Muscle of leg (tissue), 3 donors: ENCODE measurements at regions not wholly inside any gene's neighbourhood (a gene's known extent, or its start where the extent isn't known, plus 50 kb on each side); places are given as distances from the start of the nearest gene placed in this dataset.

Experiments used
- DNase-seq: peaks from one replicate; pipeline ENCODE4 v3.0.0; 2013
- H3K27ac ChIP-seq: one replicate; pipeline ENCODE4 v1.5.1; 2013; ENCODE audit warnings: mild to moderate bottlenecking, low read length, control low read depth
- H3K27me3 ChIP-seq: one replicate; pipeline ENCODE4 v1.6.1; 2013; ENCODE audit warnings: low read length; ENCODE audit not compliant: control insufficient read depth, insufficient read depth
- H3K36me3 ChIP-seq: one replicate; pipeline ENCODE4 v1.6.1; 2013; ENCODE audit warnings: low read length; ENCODE audit not compliant: control insufficient read depth, insufficient read depth
- H3K4me1 ChIP-seq: one replicate; pipeline ENCODE4 v1.6.1; 2013; ENCODE audit warnings: low read length; ENCODE audit not compliant: control insufficient read depth, insufficient read depth
- H3K4me3 ChIP-seq: one replicate; pipeline ENCODE4 v1.5.1; 2013; ENCODE audit warnings: low read length, control low read depth
- H3K9me3 ChIP-seq: replicated peaks from 2 replicates; pipeline ENCODE4 v1.6.1; 2013; ENCODE audit warnings: low read depth, low read length; ENCODE audit not compliant: control insufficient read depth
- WGBS: methylation state at CpG from one replicate; pipeline ENCODE4 v1.1.5; 2013; ENCODE audit warnings: missing lambda C conversion rate; ENCODE audit not compliant: insufficient coverage; 5-methylcytosine and 5-hydroxymethylcytosine counted together

DNA sequence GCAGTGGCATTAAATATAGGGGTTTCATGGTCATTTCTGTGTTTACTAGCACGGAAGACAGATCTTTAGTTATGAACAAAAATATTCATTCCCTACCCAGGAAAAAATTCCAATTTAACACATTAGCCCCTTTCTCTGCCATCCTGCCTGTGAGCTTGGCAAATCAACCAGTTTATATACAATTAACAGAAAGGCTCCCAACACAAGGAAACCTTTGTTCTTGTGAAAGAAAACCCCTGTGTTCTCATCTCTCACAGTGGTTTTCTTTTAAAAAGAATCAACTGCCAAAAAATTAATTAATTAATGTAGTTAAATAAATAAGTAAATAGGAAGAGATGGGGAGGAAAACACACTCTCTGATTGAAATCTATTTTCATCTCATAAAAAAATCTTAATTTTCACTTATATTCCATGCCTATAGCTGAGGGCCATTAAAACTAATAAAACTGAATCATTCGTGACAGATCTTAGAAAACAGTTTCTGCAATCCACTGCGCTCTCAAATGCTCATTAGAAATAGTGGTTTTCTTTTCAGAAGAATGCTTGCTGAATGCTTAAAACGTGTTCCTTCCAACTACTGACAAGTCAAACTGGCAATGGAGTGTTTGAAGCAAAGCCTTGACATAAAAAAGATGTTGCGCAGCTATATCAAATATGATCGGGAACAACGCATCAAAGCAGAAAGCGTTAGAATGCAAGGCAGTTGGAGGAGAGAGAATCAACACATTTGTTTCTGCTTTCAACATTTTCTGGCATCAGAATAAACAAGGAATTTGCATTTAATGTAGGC, 387.7 kb downstream of the TLR4 start:
- H3K27ac ChIP-seq: no peak overlapping the region
- H3K4me1 ChIP-seq: no peaks in the 10 kb centered on the region
- H3K36me3 ChIP-seq: no peaks in the 10 kb centered on the region
- H3K27me3 ChIP-seq: no peaks in the 10 kb centered on the region
- 95% methylated on average over 4 of the region's 8 CpGs for WGBS
- no peaks in the 10 kb centered on the region for H3K9me3 ChIP-seq
- no peak for DNase-seq
- no peak overlapping the region for H3K4me3 ChIP-seq

DNA sequence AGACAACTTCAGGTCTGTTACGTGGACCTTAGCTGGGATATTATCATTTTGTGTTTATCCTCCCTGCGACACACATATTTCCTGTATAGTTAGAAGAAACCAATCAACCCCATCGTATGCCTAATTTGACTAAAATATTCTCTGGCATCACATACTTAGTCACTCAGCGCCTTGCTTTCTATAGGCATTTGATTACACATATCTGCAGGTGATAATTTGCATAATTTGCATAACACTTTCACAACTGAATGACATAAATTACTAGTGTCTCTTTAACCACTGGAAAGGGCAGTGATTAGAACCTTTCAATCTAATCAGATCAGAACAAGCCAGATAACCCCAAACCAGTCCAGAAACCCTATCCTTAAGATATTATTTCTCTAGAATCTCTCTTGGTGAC, 390.2 kb downstream of the TLR4 start:
- Histone ChIP-seq H3K4me3 (no peak overlapping the region), H3K27ac (no peak overlapping the region), H3K4me1 (no peaks in the 10 kb centered on the region), H3K27me3 (no peaks in the 10 kb centered on the region), H3K36me3 (no peaks in the 10 kb centered on the region), H3K9me3 (no peaks in the 10 kb centered on the region)
- no peak for DNase-seq
- 92% methylated on average over 2 of the region's 4 CpGs for WGBS

DNA sequence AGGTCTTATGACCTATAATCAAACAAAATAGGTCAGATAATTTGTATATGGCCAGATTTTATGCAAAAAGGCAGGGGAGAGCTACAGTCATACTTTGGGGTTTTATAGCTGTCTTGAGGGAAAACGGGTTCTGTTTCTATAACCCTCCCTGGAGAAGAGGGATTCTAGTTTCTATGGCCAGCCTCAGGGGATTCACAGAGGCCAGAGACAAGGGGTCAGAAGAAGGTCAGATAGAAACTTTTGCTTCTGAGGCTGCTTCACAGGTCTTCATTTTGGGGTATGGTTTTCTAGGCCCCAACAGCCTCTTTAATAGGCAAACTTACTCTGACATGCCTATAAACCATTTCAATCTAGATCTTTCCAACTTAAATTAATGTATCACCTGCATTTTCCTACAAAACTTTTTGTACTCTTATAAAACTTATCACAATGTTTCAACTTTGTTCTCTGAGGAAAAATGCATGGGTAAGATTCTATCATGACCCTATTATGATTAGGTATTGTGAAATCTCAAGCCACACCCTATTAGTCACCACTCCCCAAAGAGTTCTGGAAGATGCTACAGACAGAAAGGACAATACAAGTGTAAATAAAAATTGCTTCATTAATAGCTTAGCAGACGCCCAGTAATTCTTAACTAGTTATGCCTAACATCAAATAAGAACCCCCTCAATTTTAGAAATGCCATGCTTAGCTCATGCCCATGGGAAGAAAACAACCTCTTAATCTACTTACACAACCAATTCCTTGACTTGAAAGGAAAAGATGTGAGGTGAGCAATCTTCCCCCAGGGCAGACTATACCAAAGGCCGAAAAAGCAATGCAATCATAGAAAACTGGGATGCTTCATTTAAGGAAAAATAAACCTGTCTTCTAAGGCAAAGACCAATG, 396.6 kb downstream of the TLR4 start:
- no peak for DNase-seq

DNA sequence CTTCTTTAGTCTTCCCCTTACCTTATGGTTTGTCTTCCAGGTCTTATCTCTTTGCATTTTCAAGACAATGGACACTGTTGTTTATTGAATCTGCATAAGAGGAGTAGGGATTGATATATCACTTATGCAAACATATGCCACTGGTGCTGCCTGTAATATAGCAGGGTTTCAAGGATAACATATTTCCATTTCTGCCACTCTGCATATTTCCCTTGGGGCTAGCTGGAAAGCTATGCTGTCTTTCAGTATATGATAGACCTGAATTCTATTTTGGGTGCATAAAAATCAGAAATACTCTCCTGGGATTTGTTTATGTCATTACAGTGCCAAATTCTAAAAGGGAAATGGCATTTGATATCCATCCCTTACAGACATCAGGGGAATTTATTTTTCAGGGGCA, 400.2 kb downstream of the TLR4 start:
- Histone ChIP-seq H3K36me3 (no peaks in the 10 kb centered on the region), H3K4me1 (no peaks in the 10 kb centered on the region)

More for the DNA sequence above, 396.6 kb downstream of the TLR4 start:
- WGBS: 50% methylated on average over 1 of the region's 3 CpGs
- Histone ChIP-seq H3K27me3 (no peaks in the 10 kb centered on the region), H3K27ac (no peak overlapping the region), H3K4me3 (no peak overlapping the region), H3K4me1 (no peaks in the 10 kb centered on the region), H3K36me3 (no peaks in the 10 kb centered on the region), H3K9me3 (no peaks in the 10 kb centered on the region)

DNA sequence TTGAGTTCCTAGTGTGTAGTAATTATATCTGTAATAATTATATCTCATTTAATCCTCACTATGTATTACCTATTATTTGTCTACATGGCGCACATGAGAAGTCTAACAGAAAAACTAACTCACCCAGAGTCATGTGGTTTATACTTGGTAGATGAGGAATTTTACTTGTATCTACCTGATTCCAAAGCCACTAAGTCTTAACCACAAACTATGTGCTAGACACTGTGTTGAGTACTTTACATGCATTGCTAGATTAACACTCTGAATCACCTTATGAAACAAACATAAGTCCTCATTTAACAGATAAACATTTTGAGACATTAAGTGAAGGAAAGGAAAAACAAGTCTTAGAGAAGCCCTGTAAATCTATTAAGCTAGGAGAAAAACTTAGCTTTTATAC, 404.8 kb downstream of the TLR4 start:
- no CpG with 5 or more reads among the region's 1 CpG for WGBS
- Histone ChIP-seq H3K27ac (no peak overlapping the region), H3K27me3 (no peaks in the 10 kb centered on the region), H3K36me3 (no peaks in the 10 kb centered on the region), H3K4me3 (no peak overlapping the region), H3K9me3 (no peaks in the 10 kb centered on the region), H3K4me1 (no peaks in the 10 kb centered on the region)
- no peak for DNase-seq

More for the DNA sequence above, 400.2 kb downstream of the TLR4 start:
- Histone ChIP-seq H3K27me3 (no peaks in the 10 kb centered on the region), H3K4me3 (no peak overlapping the region), H3K27ac (no peak overlapping the region), H3K9me3 (no peaks in the 10 kb centered on the region)
- no peak for DNase-seq

DNA sequence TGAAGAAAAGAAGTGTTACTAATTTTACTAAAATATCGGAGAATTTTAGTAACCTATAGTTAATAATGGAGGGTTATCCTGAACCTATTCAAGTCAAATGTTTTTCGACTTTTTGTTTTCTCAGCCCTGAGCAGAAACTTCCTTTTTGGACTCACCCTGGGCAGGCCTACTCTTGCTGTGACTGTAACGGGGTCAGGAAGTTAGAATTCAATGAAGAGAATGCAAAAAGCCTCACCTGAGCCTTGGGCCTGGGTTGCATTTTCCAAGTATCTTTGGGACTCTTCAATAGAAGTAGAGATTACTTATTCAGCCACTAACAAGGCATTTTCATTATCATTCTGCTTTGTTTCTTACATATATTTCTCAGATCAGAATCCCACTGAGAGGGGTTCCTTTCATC, 405.3 kb downstream of the TLR4 start:
- Histone ChIP-seq H3K27ac (no peak overlapping the region), H3K36me3 (no peaks in the 10 kb centered on the region), H3K27me3 (no peaks in the 10 kb centered on the region), H3K4me3 (no peak overlapping the region), H3K9me3 (no peaks in the 10 kb centered on the region), H3K4me1 (no peaks in the 10 kb centered on the region)
- WGBS: no CpG with 5 or more reads among the region's 3 CpGs
- no peak for DNase-seq

DNA sequence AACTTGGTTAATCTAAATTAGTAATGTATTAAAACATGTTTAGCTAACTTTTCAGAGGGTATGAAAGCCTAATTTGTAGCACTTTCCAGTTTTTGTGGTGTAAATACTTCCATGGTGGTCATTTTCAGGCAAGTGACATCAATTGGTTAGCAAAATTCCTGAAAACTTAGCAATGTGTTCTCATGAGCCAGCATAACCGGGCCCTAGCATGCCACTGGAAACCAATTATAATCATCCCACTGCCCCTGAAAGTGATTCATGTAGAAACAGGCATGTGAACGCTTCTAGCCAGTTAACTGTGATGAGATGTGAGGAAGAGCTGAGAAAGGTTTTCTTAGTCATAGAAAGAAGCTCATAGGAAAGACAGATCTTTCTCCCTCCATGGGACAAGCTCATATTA, 417.2 kb downstream of the TLR4 start:
- Histone ChIP-seq H3K36me3 (no peaks in the 10 kb centered on the region), H3K9me3 (no peaks in the 10 kb centered on the region), H3K4me1 (no peaks in the 10 kb centered on the region), H3K4me3 (no peak overlapping the region), H3K27ac (no peak overlapping the region), H3K27me3 (no peaks in the 10 kb centered on the region)
- DNase-seq: no peak
- WGBS: no CpG with 5 or more reads among the region's 2 CpGs

DNA sequence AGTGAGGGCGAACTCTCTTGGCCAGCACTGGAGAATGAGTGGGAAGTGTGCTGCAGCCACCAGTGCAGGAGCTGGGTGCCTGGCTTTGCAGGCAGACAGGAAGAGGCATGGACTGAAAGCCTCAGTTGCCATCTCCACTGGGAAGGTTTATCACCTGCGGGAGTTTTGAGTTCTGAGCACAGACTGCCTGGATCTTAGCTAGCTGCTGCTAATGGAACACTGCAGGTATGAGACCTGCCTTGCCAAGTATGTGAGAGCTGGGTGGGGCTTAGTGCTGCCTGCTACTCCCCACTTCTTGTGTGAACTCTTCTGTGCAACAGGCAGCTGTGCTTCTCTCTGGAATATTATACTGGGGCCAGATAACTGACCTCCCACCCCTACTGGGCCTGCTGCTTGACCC, 424.1 kb downstream of the TLR4 start:
- Histone ChIP-seq H3K27ac (no peak overlapping the region), H3K4me3 (no peak overlapping the region), H3K27me3 (no peaks in the 10 kb centered on the region), H3K9me3 (peaks cover 9% of the 10 kb centered on the region), H3K4me1 (no peaks in the 10 kb centered on the region), H3K36me3 (no peaks in the 10 kb centered on the region)
- WGBS: 86% methylated on average over 2 of the region's 2 CpGs
- DNase-seq: no peak

DNA sequence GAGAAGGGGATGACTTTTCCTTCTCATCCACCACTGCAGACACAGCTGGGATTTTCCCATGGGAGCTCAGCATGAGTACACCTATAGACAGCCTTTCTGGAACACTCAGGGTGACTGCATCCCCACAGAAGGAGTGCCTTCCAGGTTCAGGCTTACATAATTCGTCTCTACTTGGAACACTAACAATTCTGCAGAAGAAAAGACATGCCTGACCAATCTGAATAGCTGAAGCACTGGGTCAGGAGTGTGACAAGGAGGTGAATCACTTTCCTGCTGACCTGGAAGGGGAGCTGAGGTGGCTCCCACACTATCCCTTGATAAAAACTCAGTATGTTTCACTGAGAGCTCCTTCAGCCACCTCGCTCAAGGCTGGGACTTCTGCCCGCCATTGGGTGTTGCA, 425.3 kb downstream of the TLR4 start:
- H3K27me3 ChIP-seq: no peaks in the 10 kb centered on the region
- H3K9me3 ChIP-seq: peaks cover 9% of the 10 kb centered on the region
- H3K4me1 ChIP-seq: no peaks in the 10 kb centered on the region
- no peak overlapping the region for H3K27ac ChIP-seq
- 100% methylated on average over 1 of the region's 3 CpGs for WGBS
- no peak for DNase-seq
- H3K4me3 ChIP-seq: no peak overlapping the region
- H3K36me3 ChIP-seq: no peaks in the 10 kb centered on the region

DNA sequence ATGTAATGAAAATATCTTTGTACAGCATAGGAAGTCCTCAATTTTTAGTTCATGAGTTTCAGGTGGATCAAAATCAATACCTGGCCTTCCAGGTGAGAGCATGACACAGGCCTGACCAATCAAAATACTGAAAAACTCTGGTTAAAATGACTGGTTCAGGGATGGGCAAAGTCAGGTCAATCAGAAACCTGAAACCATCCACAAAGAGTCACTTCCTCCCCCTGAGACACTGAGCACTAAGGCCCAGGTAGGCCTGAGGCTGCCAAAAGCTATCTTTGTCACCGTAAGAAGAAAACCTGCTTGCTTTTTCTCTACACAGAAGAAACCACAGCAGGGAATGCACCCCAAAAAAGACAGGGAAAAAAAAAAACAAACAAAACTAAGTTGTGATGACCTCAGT, 444.8 kb downstream of the TLR4 start:
- no CpG with 5 or more reads among the region's 1 CpG for WGBS
- DNase-seq: no peak

More for the DNA sequence above, 444.8 kb downstream of the TLR4 start:
- H3K27me3 ChIP-seq: no peaks in the 10 kb centered on the region
- H3K9me3 ChIP-seq: no peaks in the 10 kb centered on the region
- H3K27ac ChIP-seq: no peak overlapping the region
- no peaks in the 10 kb centered on the region for H3K4me1 ChIP-seq
- H3K4me3 ChIP-seq: no peak overlapping the region
- no peaks in the 10 kb centered on the region for H3K36me3 ChIP-seq
